SK-N-SH (cell line): ENCODE measurements at regions not wholly inside any gene's neighbourhood (a gene's known extent, or its start where the extent isn't known, plus 50 kb on each side); places are given as distances from the start of the nearest gene placed in this dataset.

Source experiments
- CTCF ChIA-PET: fragments of 300-600, 350-600 bp; formaldehyde crosslinking; extraction: SDS; loops from one replicate; lab custom pipeline; 2021; lab: Yijun Ruan, JAX
- POLR2A ChIA-PET: fragments of 350-600 bp; sonication (Branson Sonifier 250); formaldehyde crosslinking; extraction: SDS; loops from one replicate; lab custom pipeline; 2020; ENCODE audit warnings: antibody characterized with exemption, inconsistent platforms; lab: Yijun Ruan, JAX
- DNase-seq: peaks from one replicate; pipeline ENCODE4 v3.0.0; 2012
- H2AFZ ChIP-seq: fragments of 200-600 bp; sonication (generic); 2 replicates; pipeline ENCODE4 v1.8.1; 2016; ENCODE audit warnings: antibody characterized with exemption, mild to moderate bottlenecking, low read depth
- H3F3A ChIP-seq: fragments of 200-600 bp; sonication (generic); replicated peaks from 2 replicates; pipeline ENCODE3; 2016; ENCODE audit warnings: antibody characterized with exemption, mild to moderate bottlenecking; ENCODE audit not compliant: insufficient read depth
- H3K27ac ChIP-seq, 2 experiments: fragments of 200-500 bp in 1 of 2; fragments of 200-600 bp in 1 of 2; sonication (Bioruptor generic) in 1 of 2; sonication (generic), shearing (Covaris generic) in 1 of 2; 2 replicates each; pipeline versions ENCODE4 v1.5.1 to v1.6.1; 2014 to 2016; ENCODE audit warnings: low read depth in 2 of 2, inconsistent platforms in 1 of 2, low read length in 1 of 2, mild to moderate bottlenecking in 1 of 2, mixed read lengths in 1 of 2
- H3K27me3 ChIP-seq: fragments of 200-600 bp; sonication (generic), shearing (Covaris generic); 2 replicates; pipeline ENCODE4 v1.6.1; 2016; ENCODE audit warnings: mixed run types; ENCODE audit not compliant: insufficient read depth
- H3K36me3 ChIP-seq, 2 experiments: fragments of 200-500 bp in 1 of 2; fragments of 200-600 bp in 1 of 2; sonication (Bioruptor generic) in 1 of 2; sonication (generic) in 1 of 2; replicated peaks in 1 of 2; 2 replicates each; pipeline versions ENCODE3 to v1.5.1; 2014 to 2016; ENCODE audit warnings: low read length in 1 of 2, mild to moderate bottlenecking in 1 of 2; ENCODE audit not compliant: insufficient read depth in 2 of 2, control insufficient read depth in 1 of 2
- H3K4me1 ChIP-seq, 2 experiments: fragments of 200-500 bp in 1 of 2; fragments of 200-600 bp in 1 of 2; sonication (Bioruptor generic) in 1 of 2; sonication (generic), shearing (Covaris generic) in 1 of 2; 2 replicates each; pipeline versions ENCODE4 v1.5.1 to v1.6.1; 2014 to 2016; ENCODE audit warnings: low read depth in 1 of 2, low read length in 1 of 2, mixed run types in 1 of 2; ENCODE audit not compliant: insufficient read depth in 2 of 2, control insufficient read depth in 1 of 2
- H3K4me2 ChIP-seq: fragments of 200-600 bp; sonication (generic), shearing (Covaris generic); 2 replicates; pipeline ENCODE4 v1.6.1; 2017; ENCODE audit warnings: mixed run types
- H3K4me3 ChIP-seq, 2 experiments: fragments of 200-500 bp in 1 of 2; fragments of 200-600 bp in 1 of 2; sonication (Bioruptor generic) in 1 of 2; sonication (generic), shearing (Covaris generic) in 1 of 2; 2 replicates each; pipeline versions ENCODE4 v1.5.1 to v1.8.1; 2014 to 2016; ENCODE audit warnings: low read depth in 2 of 2, inconsistent platforms in 1 of 2, low read length in 1 of 2, mild to moderate bottlenecking in 1 of 2, mixed read lengths in 1 of 2, moderate library complexity in 1 of 2
- H3K79me2 ChIP-seq: fragments of 200-600 bp; sonication (generic); 2 replicates; pipeline ENCODE4 v1.8.1; 2017; ENCODE audit warnings: mild to moderate bottlenecking; ENCODE audit not compliant: insufficient read depth
- H3K9ac ChIP-seq: fragments of 200-600 bp; sonication (generic); 2 replicates; pipeline ENCODE4 v1.6.1; 2017; ENCODE audit warnings: mixed run types
- H3K9me2 ChIP-seq: fragments of 200-600 bp; sonication (generic); 2 replicates; pipeline ENCODE4 v1.6.1; 2017; ENCODE audit warnings: mixed run types
- H3K9me3 ChIP-seq: fragments of 200-600 bp; sonication (generic); 2 replicates; pipeline ENCODE4 v1.6.1; 2017; ENCODE audit warnings: mixed run types, mild to moderate bottlenecking, moderate library complexity
- H4K20me1 ChIP-seq: fragments of 200-600 bp; sonication (generic); 2 replicates; pipeline ENCODE4 v1.6.1; 2017; ENCODE audit warnings: mild to moderate bottlenecking, mixed run types; ENCODE audit not compliant: insufficient read depth
- GATA2 ChIP-seq: sonication (generic); formaldehyde crosslinking; IDR thresholded peaks from 2 replicates; pipeline ENCODE4 v1.5.0; 2020; ENCODE audit warnings: mild to moderate bottlenecking, missing genetic modification reagents
- JUND ChIP-seq: IDR thresholded peaks from 2 replicates; pipeline ENCODE4 v1.4.0; 2012
- MXI1 ChIP-seq: IDR thresholded peaks from 2 replicates; pipeline ENCODE4 v1.6.1; 2012; ENCODE audit warnings: mild to moderate bottlenecking, low read depth, low read length, improper control_type of control experiment
- RCOR1 ChIP-seq: fragments of 150-350 bp; IDR thresholded peaks from 2 replicates; pipeline ENCODE4 v1.6.1; 2017; ENCODE audit warnings: antibody characterized with exemption, low read length
- TAF1 ChIP-seq: IDR thresholded peaks from 2 replicates; pipeline ENCODE4 v1.6.1; 2012; ENCODE audit warnings: low read depth, mild to moderate bottlenecking, low read length, moderate library complexity, borderline replicate concordance
- TCF12 ChIP-seq: IDR thresholded peaks from 2 replicates; pipeline ENCODE4 v1.4.0; 2012
- YY1 ChIP-seq: IDR thresholded peaks from 2 replicates; pipeline ENCODE4 v1.4.0; 2012; ENCODE audit warnings: low read depth, mild to moderate bottlenecking
- WGBS: methylation state at CpG from one replicate; pipeline ENCODE4 v1.1.6; 2017; ENCODE audit warnings: low lambda C conversion rate; 5-methylcytosine and 5-hydroxymethylcytosine counted together
- TF ChIP-seq, protein P1 (sequence below): IDR thresholded peaks from 2 replicates; pipeline ENCODE4 v1.6.1; 2012; ENCODE audit warnings: mild to moderate bottlenecking, low read depth, low read length, moderate library complexity
- TF ChIP-seq, protein P2 (sequence below): IDR thresholded peaks from 2 replicates; pipeline ENCODE4 v1.4.0; 2012; ENCODE audit warnings: low read depth, borderline replicate concordance
- TF ChIP-seq, protein P3 (sequence below): fragments of 150-350 bp; IDR thresholded peaks from 2 replicates; pipeline ENCODE4 v1.6.1; 2017; ENCODE audit warnings: antibody characterized with exemption, low read length, low read depth, borderline replicate concordance

DNA sequence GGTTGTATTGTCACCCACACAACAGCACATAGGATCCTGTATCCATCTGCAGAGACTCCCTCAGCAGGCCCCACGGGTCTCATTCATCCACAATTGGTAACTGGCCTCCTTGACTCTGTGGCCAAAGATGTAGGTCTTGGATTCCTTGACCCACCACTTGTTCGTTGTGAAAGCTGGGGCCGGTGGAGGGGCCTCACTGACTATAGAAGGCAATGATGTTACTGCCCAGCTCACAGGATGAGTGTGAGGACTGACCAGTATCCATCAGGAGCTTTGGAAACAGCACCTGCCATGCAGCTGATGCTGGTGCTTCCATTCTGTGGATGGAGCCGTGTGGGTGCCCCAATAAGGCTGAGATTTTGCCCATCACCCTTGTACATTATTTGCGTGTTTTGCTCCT is 615.7 kb downstream of the BRD1 start:
- no peak overlapping the region for H3K27ac ChIP-seq
- no peaks in the 10 kb centered on the region for H3K9me3 ChIP-seq
- no peaks in the 10 kb centered on the region for H3F3A ChIP-seq
- no peak overlapping the region for H3K4me3 ChIP-seq
- CTCF ChIA-PET: interaction anchor here (1.3 kb wide), 1 partner anchor 10 kb away, joined by 3 read pairs; no protein-coding TSS in a partner anchor
- peaks cover 0 to 7% of the 10 kb centered on the region in 2 experiments; a peak in 1 of 4 replicates for H3K4me1 ChIP-seq
- no peak for TF ChIP-seq TAF1
- TF ChIP-seq MXI1: no peak
- TF ChIP-seq GATA2 (CRISPR knock-in tag): no peak
- no peak for TF ChIP-seq RCOR1
- TF ChIP-seq, all 33 proteins: peak for 0
- Histone ChIP-seq H3K79me2 (no peaks in the 10 kb centered on the region), H3K27me3 (no peaks in the 10 kb centered on the region), H3K9me2 (no peaks in the 10 kb centered on the region), H3K9ac (no peak overlapping the region), H3K36me3 (no peaks in the 10 kb centered on the region), H3K4me2 (no peak overlapping the region), H2AFZ (no peak overlapping the region), H4K20me1 (no peaks in the 10 kb centered on the region)
- DNase-seq: no peak
- POLR2A ChIA-PET: no interaction called here
- WGBS: 18% methylated on average over 5 of the region's 5 CpGs

DNA sequence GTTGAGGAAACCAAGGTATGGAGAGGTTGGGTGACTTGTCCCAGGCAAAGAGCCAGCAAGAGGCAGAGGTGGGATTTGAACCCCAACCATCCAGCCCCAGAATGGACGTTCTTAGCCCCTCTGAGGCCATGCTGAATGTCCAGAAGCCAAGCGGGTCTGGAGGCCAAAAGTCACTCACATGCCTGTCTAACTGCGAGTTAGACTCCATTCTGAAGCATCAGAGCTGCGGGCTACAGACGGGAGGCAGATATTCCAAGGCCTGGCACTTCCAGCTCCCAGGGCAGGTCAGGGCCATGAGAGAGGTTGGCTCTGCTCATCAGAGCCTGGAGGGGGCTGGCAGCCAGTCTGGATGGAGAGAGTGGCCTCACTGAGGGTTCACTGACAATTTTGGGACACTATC is 616.5 kb downstream of the BRD1 start:
- TF ChIP-seq GATA2 (CRISPR knock-in tag) (no peak), JUND (no peak), YY1 (no peak), TCF12 (no peak)
- TF ChIP-seq, protein P1, sequence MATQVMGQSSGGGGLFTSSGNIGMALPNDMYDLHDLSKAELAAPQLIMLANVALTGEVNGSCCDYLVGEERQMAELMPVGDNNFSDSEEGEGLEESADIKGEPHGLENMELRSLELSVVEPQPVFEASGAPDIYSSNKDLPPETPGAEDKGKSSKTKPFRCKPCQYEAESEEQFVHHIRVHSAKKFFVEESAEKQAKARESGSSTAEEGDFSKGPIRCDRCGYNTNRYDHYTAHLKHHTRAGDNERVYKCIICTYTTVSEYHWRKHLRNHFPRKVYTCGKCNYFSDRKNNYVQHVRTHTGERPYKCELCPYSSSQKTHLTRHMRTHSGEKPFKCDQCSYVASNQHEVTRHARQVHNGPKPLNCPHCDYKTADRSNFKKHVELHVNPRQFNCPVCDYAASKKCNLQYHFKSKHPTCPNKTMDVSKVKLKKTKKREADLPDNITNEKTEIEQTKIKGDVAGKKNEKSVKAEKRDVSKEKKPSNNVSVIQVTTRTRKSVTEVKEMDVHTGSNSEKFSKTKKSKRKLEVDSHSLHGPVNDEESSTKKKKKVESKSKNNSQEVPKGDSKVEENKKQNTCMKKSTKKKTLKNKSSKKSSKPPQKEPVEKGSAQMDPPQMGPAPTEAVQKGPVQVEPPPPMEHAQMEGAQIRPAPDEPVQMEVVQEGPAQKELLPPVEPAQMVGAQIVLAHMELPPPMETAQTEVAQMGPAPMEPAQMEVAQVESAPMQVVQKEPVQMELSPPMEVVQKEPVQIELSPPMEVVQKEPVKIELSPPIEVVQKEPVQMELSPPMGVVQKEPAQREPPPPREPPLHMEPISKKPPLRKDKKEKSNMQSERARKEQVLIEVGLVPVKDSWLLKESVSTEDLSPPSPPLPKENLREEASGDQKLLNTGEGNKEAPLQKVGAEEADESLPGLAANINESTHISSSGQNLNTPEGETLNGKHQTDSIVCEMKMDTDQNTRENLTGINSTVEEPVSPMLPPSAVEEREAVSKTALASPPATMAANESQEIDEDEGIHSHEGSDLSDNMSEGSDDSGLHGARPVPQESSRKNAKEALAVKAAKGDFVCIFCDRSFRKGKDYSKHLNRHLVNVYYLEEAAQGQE: no peak
- TF ChIP-seq, protein P2, sequence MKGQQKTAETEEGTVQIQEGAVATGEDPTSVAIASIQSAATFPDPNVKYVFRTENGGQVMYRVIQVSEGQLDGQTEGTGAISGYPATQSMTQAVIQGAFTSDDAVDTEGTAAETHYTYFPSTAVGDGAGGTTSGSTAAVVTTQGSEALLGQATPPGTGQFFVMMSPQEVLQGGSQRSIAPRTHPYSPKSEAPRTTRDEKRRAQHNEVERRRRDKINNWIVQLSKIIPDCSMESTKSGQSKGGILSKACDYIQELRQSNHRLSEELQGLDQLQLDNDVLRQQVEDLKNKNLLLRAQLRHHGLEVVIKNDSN: no peak
- TF ChIP-seq, protein P3, sequence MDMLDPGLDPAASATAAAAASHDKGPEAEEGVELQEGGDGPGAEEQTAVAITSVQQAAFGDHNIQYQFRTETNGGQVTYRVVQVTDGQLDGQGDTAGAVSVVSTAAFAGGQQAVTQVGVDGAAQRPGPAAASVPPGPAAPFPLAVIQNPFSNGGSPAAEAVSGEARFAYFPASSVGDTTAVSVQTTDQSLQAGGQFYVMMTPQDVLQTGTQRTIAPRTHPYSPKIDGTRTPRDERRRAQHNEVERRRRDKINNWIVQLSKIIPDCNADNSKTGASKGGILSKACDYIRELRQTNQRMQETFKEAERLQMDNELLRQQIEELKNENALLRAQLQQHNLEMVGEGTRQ: no peak

More for the DNA sequence above, 616.5 kb downstream of the BRD1 start:
- Histone ChIP-seq H3K4me3 (no peak overlapping the region), H3K27me3 (no peaks in the 10 kb centered on the region), H3K79me2 (no peaks in the 10 kb centered on the region), H3K4me1 (peaks cover 0 to 7% of the 10 kb centered on the region in 2 experiments; a peak in 1 of 4 replicates), H3F3A (no peaks in the 10 kb centered on the region), H4K20me1 (no peaks in the 10 kb centered on the region), H3K36me3 (no peaks in the 10 kb centered on the region), H3K9ac (no peak overlapping the region), H3K4me2 (no peak overlapping the region), H2AFZ (no peak overlapping the region), H3K9me2 (no peaks in the 10 kb centered on the region), H3K9me3 (no peaks in the 10 kb centered on the region), H3K27ac (no peak overlapping the region)
- POLR2A ChIA-PET: no interaction called here
- WGBS: 34% methylated on average over 4 of the region's 5 CpGs
- CTCF ChIA-PET: no interaction called here
- no peak for DNase-seq
